ENCODE measurements at regions not wholly inside any gene's neighbourhood (a gene's known extent, or its start where the extent isn't known, plus 50 kb on each side); places are given as distances from the start of the nearest gene placed in this dataset.

GRCh38 chr16:48447940-48448536 is 62.8 kb upstream of the SIAH1 start:
- H3F3A ChIP-seq (ENCODE audit: low read length, unreplicated experiment), result no peaks in the 10 kb centered on the region
- H3K36me3 ChIP-seq (ENCODE audit: low read depth, low read length), result no peaks in the 10 kb centered on the region
- H3K9me3 ChIP-seq (ENCODE audit: low read length), result no peaks in the 10 kb centered on the region
- H3K4me1 ChIP-seq (ENCODE audit: insufficient read depth, low read length), result peaks cover 9% of the 10 kb centered on the region
- H3K27me3 ChIP-seq (ENCODE audit: low read length), result no peaks in the 10 kb centered on the region
- H3K27ac ChIP-seq (ENCODE audit: low read length), result no peak overlapping the region
- no peaks in the 10 kb centered on the region for H4K20me1 ChIP-seq (ENCODE audit: low read length)
- H3K9ac ChIP-seq (ENCODE audit: low read length), result no peak overlapping the region
- H2AFZ ChIP-seq (ENCODE audit: low read length), result no peak overlapping the region
- no peak overlapping the region for H3K4me2 ChIP-seq (ENCODE audit: low read length)
- DNase-seq (no peak), ATAC-seq (no peak)
- no TSS peak for BruUV-seq (replicated peaks)
- TF ChIP-seq EZH2phosphoT487 (IDR thresholded peaks at IDR 0.05; ENCODE audit: borderline replicate concordance, low read length) (no peak), CTCF (conservative IDR thresholded peaks at IDR 0.05; ENCODE audit: low read depth, low read length) (no peak), EZH2 (IDR thresholded peaks at IDR 0.05; ENCODE audit: low read length, unreplicated experiment) (no peak)
- no peaks in the 10 kb centered on the region for H3K79me2 ChIP-seq (ENCODE audit: low read length)
- ChIA-PET CTCF (no interaction called here), POLR2A (ENCODE audit: unreplicated experiment) (no interaction called here)
- H3K4me3 ChIP-seq (ENCODE audit: low read length), result no peak overlapping the region
- H3K9me2 ChIP-seq (replicated peaks; ENCODE audit: low read length), result no peaks in the 10 kb centered on the region
- intact Hi-C loops (cut with micrococcal nuclease), result no loop called here

- no peak for ATAC-seq
- ChIA-PET POLR2A (ENCODE audit: unreplicated experiment) (no interaction called here), CTCF (no interaction called here)
- Histone ChIP-seq H3K27me3 (ENCODE audit: low read length) (no peaks in the 10 kb centered on the region), H3K9me3 (ENCODE audit: low read length) (no peaks in the 10 kb centered on the region), H4K20me1 (ENCODE audit: low read length) (no peaks in the 10 kb centered on the region), H3K9ac (ENCODE audit: low read length) (no peak overlapping the region), H3K4me2 (ENCODE audit: low read length) (no peak overlapping the region), H3K4me3 (ENCODE audit: low read length) (no peak overlapping the region), H3K27ac (ENCODE audit: low read length) (no peak overlapping the region), H2AFZ (ENCODE audit: low read length) (no peak overlapping the region), H3K36me3 (ENCODE audit: low read depth, low read length) (no peaks in the 10 kb centered on the region), H3K9me2 (replicated peaks; ENCODE audit: low read length) (no peaks in the 10 kb centered on the region), H3F3A (ENCODE audit: low read length, unreplicated experiment) (no peaks in the 10 kb centered on the region), H3K79me2 (ENCODE audit: low read length) (no peaks in the 10 kb centered on the region), H3K4me1 (ENCODE audit: insufficient read depth, low read length) (peaks cover 15% of the 10 kb centered on the region)
- no peak for TF ChIP-seq EZH2 (IDR thresholded peaks at IDR 0.05; ENCODE audit: low read length, unreplicated experiment)
- no peak for TF ChIP-seq EZH2phosphoT487 (IDR thresholded peaks at IDR 0.05; ENCODE audit: borderline replicate concordance, low read length)
- no peak for TF ChIP-seq CTCF (conservative IDR thresholded peaks at IDR 0.05; ENCODE audit: low read depth, low read length)
- intact Hi-C loops (cut with micrococcal nuclease), result no loop called here
- DNase-seq, result no peak
- BruUV-seq (replicated peaks), result no TSS peak
These were observed 62.2 kb upstream of the SIAH1 start for GRCh38 chr16:48447428-48447827.

GRCh38 chr16:48446534-48446920 is 61.3 kb upstream of the SIAH1 start:
- Histone ChIP-seq H3K4me2 (ENCODE audit: low read length) (no peak overlapping the region), H3K9me2 (replicated peaks; ENCODE audit: low read length) (no peaks in the 10 kb centered on the region), H3K36me3 (ENCODE audit: low read depth, low read length) (no peaks in the 10 kb centered on the region), H2AFZ (ENCODE audit: low read length) (no peak overlapping the region), H3K4me1 (ENCODE audit: insufficient read depth, low read length) (peaks cover 22% of the 10 kb centered on the region), H3K4me3 (ENCODE audit: low read length) (no peak overlapping the region), H3K79me2 (ENCODE audit: low read length) (no peaks in the 10 kb centered on the region), H4K20me1 (ENCODE audit: low read length) (no peaks in the 10 kb centered on the region), H3K27ac (ENCODE audit: low read length) (no peak overlapping the region), H3K27me3 (ENCODE audit: low read length) (no peaks in the 10 kb centered on the region), H3K9me3 (ENCODE audit: low read length) (no peaks in the 10 kb centered on the region), H3F3A (ENCODE audit: low read length, unreplicated experiment) (no peaks in the 10 kb centered on the region), H3K9ac (ENCODE audit: low read length) (no peak overlapping the region)
- POLR2A ChIA-PET (ENCODE audit: unreplicated experiment), result no interaction called here
- no peak for TF ChIP-seq CTCF (conservative IDR thresholded peaks at IDR 0.05; ENCODE audit: low read depth, low read length)
- TF ChIP-seq EZH2phosphoT487 (IDR thresholded peaks at IDR 0.05; ENCODE audit: borderline replicate concordance, low read length), result no peak
- no peak for TF ChIP-seq EZH2 (IDR thresholded peaks at IDR 0.05; ENCODE audit: low read length, unreplicated experiment)
- BruUV-seq (replicated peaks), result no TSS peak
- ATAC-seq, result no peak
- CTCF ChIA-PET, result no interaction called here
- DNase-seq, result no peak
- intact Hi-C loops (cut with micrococcal nuclease), result no loop called here

Data from PC-3 (cell line).